GM19328 (cell line): ENCODE measurements at regions not wholly inside any gene's neighbourhood (a gene's known extent, or its start where the extent isn't known, plus 50 kb on each side); places are given as distances from the start of the nearest gene placed in this dataset.
"Not testable (repeated sequence)": the region's sequence is repeated elsewhere in the genome, so short reads cannot be mapped to it uniquely, and the experiment has no call there.

ENCODE experiments used
- ATAC-seq: cut with Tn5 transposase; IDR thresholded peaks from one replicate; pipeline ENCODE4 v1.9.1; 2021; ENCODE audit warnings: mild to moderate bottlenecking, moderate library complexity; ENCODE audit not compliant: unreplicated experiment

DNA sequence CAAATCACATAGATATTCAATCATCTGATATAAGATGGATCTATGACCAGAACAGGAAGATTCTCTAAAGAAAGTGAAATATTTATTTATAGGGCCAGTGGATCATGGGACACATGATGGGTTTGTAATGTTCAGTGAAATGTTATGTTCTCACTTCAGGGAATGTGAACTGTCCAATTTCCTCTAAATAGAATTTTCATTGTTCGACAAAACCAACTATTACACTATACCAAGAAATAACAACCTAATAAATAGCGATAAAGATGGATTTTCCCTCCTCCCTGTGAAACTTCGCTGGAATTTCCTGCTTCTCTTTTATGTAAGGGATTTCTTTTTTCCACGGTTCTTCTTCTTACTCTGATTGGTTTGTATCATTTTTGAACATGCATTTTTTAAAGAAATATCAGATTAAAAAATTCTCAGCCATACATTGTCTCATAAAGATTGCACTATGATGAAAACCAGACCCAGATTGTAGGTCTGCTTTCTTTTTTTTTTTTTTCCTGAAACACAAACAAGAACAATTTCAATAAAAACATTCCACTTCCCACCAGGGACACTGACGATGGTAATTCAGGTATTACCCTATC, 139.8 kb upstream of the ZEB1 start:
- no peak for ATAC-seq

DNA sequence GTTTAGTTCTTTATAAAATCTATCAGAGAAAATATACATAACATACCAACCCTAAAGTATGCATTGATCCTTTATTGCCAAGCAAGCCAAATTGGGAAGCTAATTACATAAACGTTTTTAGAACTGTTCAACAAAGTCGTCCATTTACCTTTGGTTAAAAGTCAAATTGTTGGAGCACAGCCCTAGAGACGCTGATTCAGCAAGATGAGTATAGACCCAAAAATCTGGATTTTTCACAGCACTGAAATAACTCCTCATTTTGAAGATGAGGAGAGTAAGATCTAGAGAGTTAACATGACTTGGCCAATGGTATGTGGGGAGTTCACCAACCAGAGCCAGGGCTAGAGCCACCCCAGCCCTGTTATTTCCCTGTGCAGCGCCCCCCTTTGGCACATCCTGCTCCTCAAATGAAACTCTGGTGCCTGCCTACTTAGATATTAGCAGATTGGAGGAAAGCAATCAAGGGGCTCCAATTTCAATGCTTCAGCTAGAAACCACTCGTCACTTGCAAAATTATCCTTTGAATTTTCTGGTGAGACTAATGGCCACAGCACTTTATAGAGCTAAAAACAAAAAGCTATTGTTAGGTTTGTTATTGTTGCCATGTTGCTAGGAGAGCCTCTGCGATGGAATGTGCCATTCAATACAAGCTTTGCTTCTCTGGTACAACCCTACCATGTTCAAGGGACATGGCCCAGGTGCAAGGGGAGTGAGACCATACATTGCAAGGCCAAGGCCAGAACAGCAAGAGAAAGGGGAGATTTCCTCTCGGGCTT, 132.6 kb upstream of the ZEB1 start:
- ATAC-seq = no peak

DNA sequence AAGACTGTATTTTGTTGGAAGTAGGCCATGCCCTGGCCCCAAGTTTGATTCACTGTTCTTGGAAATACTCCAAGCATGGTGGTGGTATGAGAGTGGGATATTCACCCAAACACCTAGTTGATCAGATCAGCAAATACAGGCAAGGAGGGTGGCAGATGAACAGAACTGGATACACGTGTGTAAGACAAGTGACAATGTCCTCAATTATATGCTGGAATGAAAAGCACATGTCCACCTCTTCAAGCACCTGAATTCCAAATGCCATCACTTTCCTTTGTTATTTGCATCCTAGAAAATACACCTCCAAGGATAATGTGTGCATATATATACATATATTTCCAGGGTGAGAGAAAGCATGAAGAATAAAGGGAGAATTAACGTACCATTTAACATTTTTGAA, 131.8 kb upstream of the ZEB1 start:
- no peak for ATAC-seq

DNA sequence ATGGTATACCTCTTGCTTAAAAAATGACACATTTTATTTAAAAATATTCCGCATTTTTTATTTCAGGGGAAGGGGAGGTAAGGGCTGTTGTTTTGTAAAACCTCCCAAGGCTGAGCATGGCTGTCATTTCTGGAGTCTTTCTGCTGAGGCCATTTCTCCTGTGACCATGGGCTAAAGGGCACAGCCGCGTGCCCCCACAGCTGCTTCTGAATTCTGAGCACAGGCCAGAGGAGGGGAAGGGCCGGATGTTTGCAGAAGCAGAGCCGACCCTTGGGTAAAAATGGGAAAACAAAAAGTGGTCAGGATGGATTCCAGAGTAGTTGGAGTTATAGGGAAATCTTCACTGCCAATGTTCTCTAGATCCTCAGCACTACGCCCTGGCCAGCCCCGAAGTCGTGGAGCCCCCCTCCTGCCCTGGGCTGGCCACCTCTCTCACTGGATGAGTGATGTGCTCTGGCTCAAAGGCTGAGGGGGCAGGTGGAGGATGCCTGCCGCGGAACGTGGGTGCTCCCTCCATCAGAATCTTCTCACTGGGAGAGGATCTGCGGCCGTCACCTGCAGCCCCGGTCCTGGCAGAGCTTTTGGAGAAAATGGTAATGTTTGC, 131.3 kb upstream of the ZEB1 start:
- no peak for ATAC-seq

DNA sequence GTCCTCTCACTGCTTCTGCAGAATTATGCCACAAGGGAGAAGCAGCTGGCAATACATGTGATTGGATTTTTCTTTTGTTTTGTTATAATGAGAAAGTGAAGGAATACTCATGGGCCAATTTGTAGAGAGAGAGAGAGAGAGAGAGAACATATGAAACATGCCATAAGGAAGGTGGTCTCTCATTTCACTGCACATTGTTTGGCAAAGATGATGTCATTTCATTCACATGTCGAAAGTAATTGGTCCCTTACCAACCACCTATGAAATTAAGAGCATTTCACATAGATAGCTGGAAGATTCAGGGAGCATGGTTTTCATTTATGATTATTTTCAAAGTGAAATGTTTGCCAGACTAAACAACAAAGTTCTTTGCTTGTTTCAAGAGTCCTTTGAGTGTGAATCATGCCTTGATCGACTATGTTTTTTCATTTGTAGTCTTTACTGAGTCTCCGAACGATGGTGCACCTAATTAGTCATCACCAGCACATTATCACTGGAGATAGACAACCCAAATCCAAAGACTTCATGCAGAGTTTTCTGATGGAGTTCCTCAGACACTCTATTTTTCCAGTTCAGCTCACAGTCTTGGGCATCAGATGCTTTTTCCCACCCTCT, 130.1 kb upstream of the ZEB1 start:
- ATAC-seq = no peak

DNA sequence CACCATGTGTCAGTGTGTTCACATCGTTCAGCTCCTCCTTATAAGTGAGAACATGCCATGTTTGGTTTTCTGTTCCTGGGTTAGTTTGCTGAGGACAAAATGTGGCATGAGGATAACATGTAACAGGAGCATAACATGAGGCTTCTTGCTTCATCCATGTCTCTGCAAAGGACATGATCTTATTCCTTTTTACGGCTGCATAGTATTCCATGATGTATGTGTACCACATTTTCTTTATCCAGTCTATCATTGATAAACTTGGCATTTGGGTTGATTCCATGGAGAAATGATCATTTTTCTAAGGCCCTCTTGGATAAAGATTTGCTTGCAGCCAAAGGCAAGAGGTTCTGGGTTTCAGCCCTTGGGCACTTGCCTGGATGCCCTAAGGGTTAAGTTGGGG, 128.5 kb upstream of the ZEB1 start:
- ATAC-seq = no peak

DNA sequence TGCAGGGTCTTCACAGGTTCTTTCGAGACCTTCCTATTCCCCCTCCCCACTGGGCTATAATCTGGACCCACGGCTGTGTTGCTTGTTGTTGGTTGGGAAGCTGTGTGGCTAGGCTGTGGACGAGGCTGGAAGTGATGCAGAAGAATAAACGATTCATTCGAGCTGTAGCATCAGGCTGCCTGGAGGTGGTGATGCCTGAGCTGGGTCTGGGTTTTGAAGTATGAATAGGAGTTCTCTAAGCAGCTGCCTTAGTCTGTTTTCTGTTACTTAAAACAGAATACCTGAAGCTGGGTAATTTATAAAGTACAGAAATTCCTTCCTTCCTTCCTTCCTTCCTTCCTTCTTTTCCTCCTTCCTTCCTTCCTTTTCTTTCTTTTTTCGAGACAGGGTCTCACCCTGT, 126.5 kb upstream of the ZEB1 start:
- no peak for ATAC-seq

DNA sequence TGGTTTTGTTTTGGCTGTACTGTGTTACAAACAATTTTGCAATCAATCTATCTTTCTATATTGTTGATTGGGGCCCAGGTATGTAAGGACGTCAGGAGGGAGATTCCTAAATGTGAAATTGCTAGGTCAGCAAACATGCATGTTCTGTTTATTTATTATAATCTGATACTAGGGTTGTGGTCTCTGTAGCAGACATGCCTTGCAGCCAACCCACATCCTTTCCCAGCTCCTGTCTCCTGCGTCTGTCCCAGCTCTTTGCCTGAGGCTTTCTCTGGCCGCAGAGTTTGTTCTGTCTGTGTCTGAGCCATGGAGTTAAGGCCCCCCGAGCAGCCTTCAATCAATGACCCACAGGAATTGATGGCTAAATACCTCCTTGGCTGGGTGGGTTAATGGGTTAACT, 124.0 kb upstream of the ZEB1 start:
- no peak for ATAC-seq

DNA sequence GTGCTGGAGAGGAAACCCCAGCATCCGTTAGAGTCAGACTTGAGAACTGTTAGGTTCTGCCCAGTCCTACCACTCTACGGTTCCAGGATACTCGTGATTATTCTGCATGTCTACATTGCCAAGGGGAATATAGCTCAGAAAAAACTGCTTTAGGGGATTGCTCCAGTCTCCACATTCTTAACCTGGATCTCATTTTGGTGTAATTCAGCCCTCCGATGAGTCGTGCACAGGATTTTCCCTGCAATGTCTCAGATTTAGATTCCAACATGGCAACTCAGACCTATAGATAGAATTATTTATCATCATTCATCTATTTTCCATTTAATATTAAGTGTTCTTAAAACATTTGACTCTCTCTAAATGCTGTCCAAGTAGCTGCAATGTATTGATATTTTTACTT, 121.1 kb upstream of the ZEB1 start:
- no peak for ATAC-seq

DNA sequence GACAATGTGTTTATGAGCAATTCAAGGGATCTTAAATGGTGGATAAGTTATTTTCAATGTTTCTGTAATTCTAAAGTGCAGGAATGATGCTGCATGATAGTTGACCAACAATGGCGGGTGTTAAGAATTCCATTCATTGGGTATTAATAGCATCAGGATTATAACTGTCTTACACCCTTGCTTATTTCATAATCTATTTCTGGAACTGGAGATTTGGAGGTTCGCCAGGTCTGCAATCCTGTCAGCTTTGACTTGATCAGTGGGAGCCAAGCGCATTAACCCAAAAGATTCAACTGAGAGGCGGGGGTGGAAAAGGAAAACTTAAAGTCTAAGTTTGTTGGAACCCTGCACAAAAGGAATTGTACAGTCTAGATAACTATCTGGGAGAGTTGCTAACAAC, 114.9 kb upstream of the ZEB1 start:
- no peak for ATAC-seq

DNA sequence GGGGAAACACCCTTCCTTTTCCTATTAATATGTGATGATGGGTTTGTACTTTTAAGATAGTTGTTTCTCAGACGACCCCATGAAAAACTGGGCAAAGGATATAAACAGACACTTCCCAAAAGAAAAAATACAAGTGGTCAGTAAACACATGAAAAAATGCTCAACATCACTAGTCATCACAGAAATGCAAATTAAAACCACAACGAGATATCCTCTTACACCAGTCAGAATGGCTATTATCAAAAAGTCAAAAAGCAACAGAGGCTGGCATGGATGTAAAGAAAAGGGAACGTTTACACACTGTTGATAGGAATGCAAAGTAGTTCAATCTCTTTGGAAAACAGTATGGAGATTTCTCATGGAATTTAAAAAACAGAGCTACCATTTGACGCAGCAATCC, 111.4 kb upstream of the ZEB1 start:
- no peak for ATAC-seq

DNA sequence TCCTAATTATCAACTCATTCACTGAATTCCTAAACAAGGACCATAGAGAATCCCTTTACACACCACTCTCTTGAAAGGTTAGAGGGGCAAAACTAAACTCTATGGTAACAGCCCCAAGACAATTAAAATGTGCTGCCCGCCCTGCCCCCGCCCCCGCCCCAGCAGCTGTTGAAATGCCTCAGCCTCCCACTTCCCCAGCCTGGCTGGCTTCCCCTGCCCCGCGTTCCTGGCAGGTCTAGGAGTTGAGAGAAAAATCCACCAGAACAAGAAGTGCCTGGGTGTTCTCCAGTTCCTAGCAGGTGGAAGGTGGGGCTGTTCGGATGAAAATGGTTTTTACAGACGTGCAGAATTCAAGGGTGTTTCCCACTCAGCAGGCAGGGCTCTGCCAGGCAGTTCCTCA, 109.5 kb upstream of the ZEB1 start:
- no peak for ATAC-seq

DNA sequence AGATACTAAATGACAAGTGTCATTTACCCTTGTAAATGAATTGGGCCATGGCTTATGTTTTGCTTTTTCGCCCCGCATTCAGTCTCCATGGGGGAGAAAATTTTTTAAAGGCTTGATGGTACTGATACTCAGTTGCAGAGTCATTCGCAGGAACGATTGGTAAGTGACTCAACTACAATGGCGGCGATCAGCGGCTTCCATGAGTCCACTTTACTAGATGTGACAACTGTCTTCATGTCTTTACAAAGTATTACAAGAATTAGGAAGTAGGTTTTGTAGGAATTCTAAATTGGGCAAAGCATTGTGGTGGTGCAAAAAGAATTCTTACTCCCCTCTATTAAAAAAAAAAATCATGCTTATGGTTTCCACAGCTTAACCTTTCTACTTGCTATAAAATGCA, 108.8 kb upstream of the ZEB1 start:
- ATAC-seq = no peak

DNA sequence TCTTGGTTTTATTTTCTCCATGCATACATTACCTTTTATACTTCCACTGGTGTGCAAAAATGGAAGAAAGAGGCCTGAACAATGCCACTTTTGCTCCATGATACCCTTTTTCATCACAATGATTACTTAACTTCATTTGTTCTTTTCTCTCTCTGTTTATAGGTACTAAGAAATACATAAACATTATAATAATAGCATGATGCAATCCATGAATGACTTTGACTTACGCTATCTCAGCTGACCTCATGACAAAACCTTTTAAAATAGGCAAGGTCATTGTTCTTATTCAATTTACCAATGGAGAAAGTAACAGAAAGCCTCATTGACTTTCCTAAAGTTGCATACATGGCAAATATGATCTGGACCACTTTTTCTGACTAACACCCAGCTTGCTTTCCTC, 105.1 kb upstream of the ZEB1 start:
- no peak for ATAC-seq

DNA sequence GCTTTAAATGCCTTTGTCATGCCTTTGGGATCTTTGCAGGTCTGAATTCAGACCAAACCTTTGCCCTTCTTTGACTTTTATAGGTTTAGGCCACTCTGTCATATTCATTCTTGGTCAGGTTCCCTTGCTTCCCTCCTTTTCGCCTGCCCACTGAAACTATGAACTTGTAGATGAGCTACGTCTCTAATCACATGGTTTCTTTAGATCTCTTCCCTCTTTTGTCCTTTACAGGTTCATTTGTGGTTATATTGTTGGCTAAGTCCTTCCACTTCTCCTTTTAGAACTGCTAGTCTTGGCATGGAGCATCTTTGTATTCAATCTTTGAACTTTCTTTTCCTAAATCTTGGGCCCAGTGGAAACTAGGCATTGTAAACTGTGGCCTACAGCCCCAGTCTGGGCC, 104.0 kb upstream of the ZEB1 start:
- no peak for ATAC-seq

DNA sequence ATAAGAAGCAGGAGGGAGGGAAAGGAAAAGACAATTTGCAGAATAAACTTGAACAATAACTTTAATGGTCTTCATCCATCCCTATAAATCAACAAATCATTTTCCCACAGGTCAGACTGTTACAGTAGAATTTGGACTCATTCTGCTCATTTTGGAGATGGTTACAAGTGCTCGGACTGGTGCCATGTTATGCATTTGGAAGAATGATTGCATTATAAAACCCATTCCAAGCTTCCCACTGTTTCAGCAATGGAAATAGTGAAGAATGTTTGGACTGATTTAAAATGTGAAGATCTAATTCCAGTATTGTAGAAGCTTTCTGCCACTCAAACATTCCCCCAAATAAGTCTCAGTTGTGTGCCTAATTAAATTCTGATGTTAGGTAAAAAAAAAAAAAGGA, 99.7 kb upstream of the ZEB1 start:
- ATAC-seq = no peak

DNA sequence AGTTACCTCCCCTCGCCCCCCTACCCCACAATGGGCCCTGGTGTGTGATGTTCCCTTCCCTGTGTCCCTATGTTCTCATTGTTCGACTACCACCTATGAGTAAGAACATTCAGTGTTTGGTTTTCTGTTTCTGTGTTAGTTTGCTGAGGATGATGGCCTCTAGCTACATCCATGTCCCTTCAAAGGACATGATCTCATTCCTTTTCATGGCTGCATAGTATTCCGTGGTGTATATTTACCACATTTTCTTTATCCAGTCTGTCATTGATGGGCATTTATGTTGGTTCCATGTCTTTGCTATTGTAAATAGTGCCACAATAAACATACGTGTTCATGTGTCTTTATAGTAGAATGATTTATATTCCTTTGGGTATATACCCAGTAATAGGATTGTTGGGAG, 90.2 kb upstream of the ZEB1 start:
- not testable (repeated sequence) for ATAC-seq

DNA sequence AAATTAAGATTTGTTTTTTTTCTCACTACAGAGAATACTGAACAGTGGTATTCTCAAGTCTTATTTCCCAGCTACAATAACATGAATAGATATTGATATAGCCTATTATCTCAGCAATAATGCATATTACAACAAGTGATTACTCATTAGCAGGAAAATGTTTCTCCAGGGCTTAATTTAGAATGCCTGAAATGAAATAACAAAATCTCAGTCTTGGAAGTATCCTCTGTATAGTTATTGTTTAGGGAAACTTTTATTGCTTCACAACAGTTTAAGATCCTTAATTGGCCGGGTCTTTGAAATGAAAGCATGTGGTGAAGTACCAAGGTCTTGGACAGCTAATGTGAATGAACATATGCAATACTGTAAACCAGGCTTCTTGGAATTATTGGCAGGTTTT, 79.1 kb upstream of the ZEB1 start:
- no peak for ATAC-seq

DNA sequence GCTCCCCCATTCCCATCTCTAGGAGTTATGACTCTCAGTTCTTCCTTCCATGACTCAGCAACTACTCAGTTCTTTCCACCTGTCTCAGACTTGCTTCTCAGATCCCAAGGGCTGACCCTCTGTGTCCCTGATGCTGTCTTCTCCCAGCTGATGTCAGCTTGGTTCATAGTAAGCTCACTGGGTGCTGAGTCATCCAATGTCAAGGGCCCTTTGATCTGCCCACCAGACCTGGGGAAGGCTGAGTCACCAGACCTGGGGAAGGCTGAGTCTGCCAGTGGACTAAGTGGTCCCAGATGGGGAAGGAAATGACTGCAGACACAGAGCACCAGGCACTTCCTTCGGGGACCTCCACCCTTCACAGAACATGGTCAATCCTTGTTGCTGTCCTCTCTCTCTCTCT, 76.1 kb upstream of the ZEB1 start:
- no peak for ATAC-seq

DNA sequence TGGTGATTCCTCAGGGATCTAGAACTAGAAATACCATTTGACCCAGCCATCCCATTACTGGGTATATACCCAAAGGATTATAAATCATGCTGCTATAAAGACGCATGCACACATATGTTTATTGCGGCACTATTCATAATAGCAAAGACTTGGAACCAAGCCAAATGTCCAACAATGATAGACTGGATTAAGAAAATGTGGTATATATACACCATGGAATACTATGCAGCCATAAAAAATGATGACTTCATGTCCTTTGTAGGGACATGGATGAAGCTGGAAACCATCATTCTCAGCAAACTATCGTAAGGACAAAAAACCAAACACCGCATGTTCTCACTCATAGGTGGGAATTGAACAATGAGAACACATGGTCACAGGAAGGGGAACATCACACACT, 67.9 kb upstream of the ZEB1 start:
- ATAC-seq = not testable (repeated sequence)

DNA sequence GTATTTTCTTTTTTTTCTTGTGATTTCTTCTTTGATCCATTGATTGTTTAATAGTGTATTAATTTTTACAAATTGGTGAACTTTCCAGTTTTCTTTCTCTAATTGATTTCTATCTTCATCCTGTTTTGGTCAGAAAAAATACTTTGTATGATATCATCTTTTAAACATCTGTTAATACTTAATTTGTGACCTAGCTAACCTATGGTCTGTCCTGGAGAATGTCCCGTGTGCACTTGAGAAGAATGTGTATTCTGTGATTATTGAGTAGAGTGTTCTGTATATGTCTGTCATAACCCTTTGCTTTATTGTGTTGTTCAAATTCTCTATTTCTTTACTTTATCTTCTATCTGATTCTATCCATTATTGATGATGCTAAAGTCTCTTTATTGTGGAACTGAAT, 65.8 kb upstream of the ZEB1 start:
- ATAC-seq = no peak
